Ascending aorta (tissue), 2 donors: ENCODE measurements at regions not wholly inside any gene's neighbourhood (a gene's known extent, or its start where the extent isn't known, plus 50 kb on each side); places are given as distances from the start of the nearest gene placed in this dataset.

Source experiments
- DNase-seq, 2 donors: peaks; one replicate each; pipeline ENCODE4 v3.0.0-alpha.2; 2019; ENCODE audit warnings: low spot score in 2 of 2
- H3K27ac ChIP-seq, 2 donors: fragments of 200-600 bp; sonication (generic); one replicate each; pipeline ENCODE4 v1.5.1; 2016 to 2017; ENCODE audit warnings: mild to moderate bottlenecking in 1 of 2
- H3K27me3 ChIP-seq: fragments of 200-600 bp; sonication (generic); one replicate; pipeline ENCODE4 v1.5.1; 2017
- H3K36me3 ChIP-seq, 2 donors: fragments of 200-600 bp; sonication (generic); one replicate each; pipeline ENCODE4 v1.5.1; 2016
- H3K4me1 ChIP-seq, 2 donors: fragments of 200-600 bp; sonication (generic); one replicate each; pipeline ENCODE4 v1.5.1; 2016 to 2017; ENCODE audit warnings: mild to moderate bottlenecking in 1 of 2
- H3K4me3 ChIP-seq, 2 donors: fragments of 200-600 bp; sonication (generic); one replicate each; pipeline ENCODE4 v1.5.1; 2016 to 2017; ENCODE audit warnings: mild to moderate bottlenecking in 1 of 2
- H3K9me3 ChIP-seq, 2 donors: fragments of 200-600 bp; sonication (generic); one replicate each; pipeline ENCODE4 v1.5.1; 2016
- intact Hi-C: fragments of 100-400 bp; cut with DNase I; formaldehyde crosslinking; loops from one replicate; pipeline ENCODE4 v1.15.1; 2023
- TF ChIP-seq, protein P1 (sequence below), 3 experiments: fragments of 200-600 bp in 2 of 3; fragments of 450-650 bp in 1 of 3; sonication (generic) in 2 of 3; IDR thresholded peaks; one replicate each; pipeline ENCODE4 v1.5.1; 2016 to 2019; ENCODE audit warnings: antibody characterized with exemption in 3 of 3, mild to moderate bottlenecking in 1 of 3, moderate library complexity in 1 of 3

DNA sequence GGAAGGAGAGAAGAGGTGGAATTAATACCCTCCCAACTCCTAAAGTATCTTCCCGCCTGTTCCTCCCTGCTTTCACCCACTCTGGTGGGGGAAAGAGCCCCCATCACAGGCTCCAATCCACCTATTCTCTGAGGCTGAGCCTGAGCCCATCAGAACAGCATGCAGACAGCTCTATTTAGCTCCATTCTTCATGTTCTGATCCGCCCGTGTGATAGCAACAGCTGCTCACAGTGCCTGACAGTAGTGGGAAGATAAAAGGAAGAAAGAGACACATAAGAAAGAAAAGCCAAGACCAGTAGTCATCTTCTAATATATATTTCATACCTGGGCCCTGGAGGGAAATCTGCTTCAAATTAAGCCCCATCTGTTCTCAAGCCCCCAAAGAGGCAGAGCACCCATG is 80.3 kb upstream of the AKIP1 start:
- Histone ChIP-seq H3K27me3 (no peaks in the 10 kb centered on the region), H3K36me3 (no peaks in the 10 kb centered on the region), H3K4me1 (no peaks in the 10 kb centered on the region), H3K9me3 (no peaks in the 10 kb centered on the region), H3K4me3 (no peak overlapping the region), H3K27ac (no peak overlapping the region)
- intact Hi-C loops: no loop called here
- no peak for DNase-seq
- TF ChIP-seq, protein P1, sequence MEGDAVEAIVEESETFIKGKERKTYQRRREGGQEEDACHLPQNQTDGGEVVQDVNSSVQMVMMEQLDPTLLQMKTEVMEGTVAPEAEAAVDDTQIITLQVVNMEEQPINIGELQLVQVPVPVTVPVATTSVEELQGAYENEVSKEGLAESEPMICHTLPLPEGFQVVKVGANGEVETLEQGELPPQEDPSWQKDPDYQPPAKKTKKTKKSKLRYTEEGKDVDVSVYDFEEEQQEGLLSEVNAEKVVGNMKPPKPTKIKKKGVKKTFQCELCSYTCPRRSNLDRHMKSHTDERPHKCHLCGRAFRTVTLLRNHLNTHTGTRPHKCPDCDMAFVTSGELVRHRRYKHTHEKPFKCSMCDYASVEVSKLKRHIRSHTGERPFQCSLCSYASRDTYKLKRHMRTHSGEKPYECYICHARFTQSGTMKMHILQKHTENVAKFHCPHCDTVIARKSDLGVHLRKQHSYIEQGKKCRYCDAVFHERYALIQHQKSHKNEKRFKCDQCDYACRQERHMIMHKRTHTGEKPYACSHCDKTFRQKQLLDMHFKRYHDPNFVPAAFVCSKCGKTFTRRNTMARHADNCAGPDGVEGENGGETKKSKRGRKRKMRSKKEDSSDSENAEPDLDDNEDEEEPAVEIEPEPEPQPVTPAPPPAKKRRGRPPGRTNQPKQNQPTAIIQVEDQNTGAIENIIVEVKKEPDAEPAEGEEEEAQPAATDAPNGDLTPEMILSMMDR (IDR thresholded peaks at IDR 0.05): no peak

DNA sequence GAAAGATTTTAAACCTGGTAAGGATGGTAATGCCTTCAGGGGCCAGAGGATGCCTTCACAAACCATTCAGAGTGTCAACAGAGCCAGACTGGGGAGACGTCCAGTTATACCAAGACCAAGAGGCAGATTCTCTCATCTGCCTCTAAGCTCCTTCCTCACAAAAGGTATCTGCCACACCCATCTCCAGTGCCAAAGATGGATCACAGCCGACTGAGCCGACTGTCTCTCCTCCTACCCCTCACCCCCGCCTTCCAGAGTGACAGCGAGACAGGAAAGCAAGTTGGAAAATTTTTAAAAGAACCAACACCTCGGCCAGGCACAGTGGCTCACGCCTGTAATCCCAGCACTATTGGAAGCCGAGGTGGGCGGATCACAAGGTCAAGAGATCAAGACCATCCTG is 79.1 kb upstream of the AKIP1 start:
- no peaks in the 10 kb centered on the region for H3K27me3 ChIP-seq
- H3K4me3 ChIP-seq: no peak overlapping the region
- TF ChIP-seq, protein P1 (IDR thresholded peaks at IDR 0.05): no peak
- no peak for DNase-seq
- no peaks in the 10 kb centered on the region for H3K9me3 ChIP-seq
- intact Hi-C loops: no loop called here
- no peaks in the 10 kb centered on the region for H3K36me3 ChIP-seq
- no peak overlapping the region for H3K27ac ChIP-seq
- H3K4me1 ChIP-seq: no peaks in the 10 kb centered on the region

DNA sequence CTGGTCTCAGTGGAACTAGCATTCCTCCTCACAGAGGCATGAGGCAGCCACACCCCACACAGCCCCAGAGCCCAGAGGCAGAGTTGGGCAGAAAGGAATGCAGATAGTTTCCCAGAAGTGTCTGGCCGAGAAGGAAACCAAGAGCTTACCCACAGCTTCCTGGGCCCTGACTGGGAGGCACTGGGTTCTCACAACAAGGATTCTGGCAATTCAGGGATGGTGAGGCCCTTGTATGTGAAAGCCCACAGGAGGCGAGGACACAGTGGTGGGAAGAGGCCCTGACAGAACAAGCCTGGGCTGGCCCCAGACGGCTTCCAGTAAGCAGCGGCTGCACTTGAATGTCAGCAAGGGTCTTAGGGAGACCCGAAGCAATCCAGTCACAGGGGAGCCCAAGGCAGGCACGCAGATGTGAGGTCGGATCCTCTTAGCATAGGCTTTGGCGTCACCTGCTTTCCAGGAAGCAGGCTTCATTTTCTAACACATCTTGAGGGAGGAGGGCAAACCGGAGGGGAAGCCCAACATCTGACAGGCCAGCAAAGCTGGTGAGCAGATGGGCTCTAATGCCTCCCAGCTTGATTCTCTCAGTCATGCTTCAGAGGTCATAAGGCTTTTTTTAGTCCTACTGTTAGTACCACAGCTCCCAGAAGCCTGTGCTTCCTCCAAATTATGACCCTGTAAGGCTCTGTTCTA is 78.3 kb upstream of the AKIP1 start:
- Histone ChIP-seq H3K27me3 (no peaks in the 10 kb centered on the region), H3K9me3 (no peaks in the 10 kb centered on the region), H3K27ac (peak overlapping the region; percentile 3 to 49), H3K4me3 (no peak overlapping the region), H3K4me1 (no peaks in the 10 kb centered on the region), H3K36me3 (no peaks in the 10 kb centered on the region)
- intact Hi-C loops: no loop called here
- no peak for DNase-seq
- TF ChIP-seq, protein P1 (IDR thresholded peaks at IDR 0.05): no peak

DNA sequence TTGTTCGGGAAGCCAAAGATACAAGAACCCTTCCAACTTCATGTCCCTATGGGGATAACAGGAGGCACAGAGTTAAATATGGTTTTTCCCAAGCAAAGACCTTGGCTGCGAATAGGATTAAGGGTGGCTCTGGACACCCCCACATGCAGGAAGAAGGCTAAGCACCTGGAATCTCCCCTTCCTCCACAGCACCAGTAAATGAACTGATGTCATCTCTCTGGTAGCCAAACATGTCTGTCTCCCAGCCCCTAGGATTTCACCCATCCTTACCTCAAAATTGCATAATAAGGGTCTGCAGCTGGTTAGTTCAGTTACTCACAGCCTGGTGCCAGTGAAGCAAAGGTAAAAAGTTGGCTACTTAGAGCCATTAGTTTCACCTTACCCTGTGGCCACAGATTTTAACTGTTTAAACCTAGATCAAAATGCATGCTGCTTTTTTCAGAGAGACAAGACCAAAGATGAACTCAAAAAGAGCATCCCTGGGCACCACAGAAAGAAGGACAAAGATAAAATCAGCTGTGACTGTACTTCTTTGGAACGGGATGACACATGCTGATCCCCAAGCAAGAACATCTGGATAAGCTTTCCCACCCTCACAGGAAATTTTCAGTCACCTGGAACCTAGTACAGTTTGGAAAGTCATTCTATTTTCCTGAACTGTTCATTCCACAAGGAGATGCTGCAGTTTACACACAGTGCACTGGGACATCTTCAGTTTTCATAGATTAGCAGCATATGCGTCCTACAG is 77.2 kb upstream of the AKIP1 start:
- no peak overlapping the region for H3K27ac ChIP-seq
- no peaks in the 10 kb centered on the region for H3K27me3 ChIP-seq
- H3K36me3 ChIP-seq: no peaks in the 10 kb centered on the region
- no peak overlapping the region for H3K4me3 ChIP-seq
- TF ChIP-seq, protein P1 (IDR thresholded peaks at IDR 0.05): no peak
- no peak for DNase-seq
- H3K9me3 ChIP-seq: no peaks in the 10 kb centered on the region
- no peaks in the 10 kb centered on the region for H3K4me1 ChIP-seq
- intact Hi-C loops: no loop called here

DNA sequence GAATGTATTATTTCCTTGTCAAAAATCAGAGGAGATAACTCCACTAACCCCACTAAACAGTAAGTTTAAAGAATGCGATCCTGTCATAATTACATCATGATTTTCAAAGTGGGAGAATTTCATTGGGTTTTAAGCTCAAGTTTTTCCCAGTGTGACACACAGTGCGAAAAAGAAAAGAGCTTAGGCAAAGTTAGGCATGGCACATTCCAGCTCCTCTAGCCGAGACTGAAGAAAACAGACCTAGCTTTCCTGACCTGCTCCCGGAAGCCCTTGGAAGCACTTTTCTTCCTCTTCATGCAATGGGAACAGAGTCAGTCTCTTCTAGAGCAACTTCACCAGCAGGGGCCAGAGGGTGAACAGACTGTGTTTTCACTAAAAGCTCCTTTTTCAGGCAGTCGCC is 76.6 kb upstream of the AKIP1 start:
- Histone ChIP-seq H3K4me3 (no peak overlapping the region), H3K36me3 (no peaks in the 10 kb centered on the region), H3K4me1 (no peaks in the 10 kb centered on the region), H3K27me3 (no peaks in the 10 kb centered on the region), H3K9me3 (no peaks in the 10 kb centered on the region), H3K27ac (no peak overlapping the region)
- intact Hi-C loops: no loop called here
- TF ChIP-seq, protein P1 (IDR thresholded peaks at IDR 0.05): no peak
- no peak for DNase-seq
